Panc1 (cell line): ENCODE measurements at regions not wholly inside any gene's neighbourhood (a gene's known extent, or its start where the extent isn't known, plus 50 kb on each side); places are given as distances from the start of the nearest gene placed in this dataset.

Source experiments
- ATAC-seq: fragments of 200-7000 bp; cut with Tn5 transposase; 2 replicates; pipeline ENCODE4 v1.9.1; 2020; ENCODE audit warnings: mild to moderate bottlenecking, moderate library complexity
- BruUV-seq: library from RNA; stranded (reverse); fragments of 400-500 nt; replicated peaks from 2 replicates; lab custom pipeline; 2021; lab: Mats Ljungman, UMichigan
- CTCF ChIA-PET: fragments of 300-600 bp; sonication (Branson Sonifier 250); formaldehyde crosslinking; loops from one replicate; lab custom pipeline; 2022; ENCODE audit warnings: antibody characterized with exemption; lab: Charles Lee
- POLR2A ChIA-PET: fragments of 300-600 bp; sonication (Branson Sonifier 250); formaldehyde crosslinking; loops from one replicate; lab custom pipeline; 2022; ENCODE audit warnings: antibody characterized with exemption; lab: Charles Lee
- DNase-seq: peaks from one replicate; pipeline ENCODE4 v3.0.0-alpha.2; 2010; ENCODE audit warnings: low read depth, low spot score
- H3K27ac ChIP-seq: 2 replicates; pipeline ENCODE4 v1.5.1; 2011; ENCODE audit warnings: mild to moderate bottlenecking, low read length, inconsistent platforms
- H3K27me3 ChIP-seq: fragments of 200-500 bp; sonication (Bioruptor generic); 2 replicates; pipeline ENCODE4 v1.6.0; 2014; ENCODE audit warnings: low read length, inconsistent platforms; ENCODE audit not compliant: control insufficient read depth, insufficient read depth
- H3K36me3 ChIP-seq: fragments of 200-500 bp; sonication (Bioruptor generic); 2 replicates; pipeline ENCODE4 v1.5.1; 2014; ENCODE audit warnings: inconsistent platforms, mild to moderate bottlenecking, low read length, moderate library complexity; ENCODE audit not compliant: control insufficient read depth, insufficient read depth
- H3K4me1 ChIP-seq: 2 replicates; pipeline ENCODE4 v1.5.1; 2011; ENCODE audit warnings: inconsistent platforms, mild to moderate bottlenecking, low read length, moderate library complexity; ENCODE audit not compliant: control insufficient read depth, insufficient read depth
- H3K4me3 ChIP-seq, 2 experiments: 2 replicates each; pipeline ENCODE4 v1.5.1; 2011 to 2012; ENCODE audit warnings: low read depth in 2 of 2, low read length in 2 of 2, mild to moderate bottlenecking in 2 of 2, inconsistent platforms in 1 of 2, moderate library complexity in 1 of 2
- H3K9me3 ChIP-seq: fragments of 200-500 bp; sonication (Bioruptor generic); 2 replicates; pipeline ENCODE4 v1.5.1; 2014; ENCODE audit warnings: low read depth, mild to moderate bottlenecking, inconsistent platforms, low read length, moderate library complexity; ENCODE audit not compliant: control insufficient read depth, insufficient read depth
- POLR2AphosphoS5 ChIP-seq: IDR thresholded peaks from 2 replicates; pipeline ENCODE4 v1.6.1; 2012; ENCODE audit warnings: mild to moderate bottlenecking, low read depth, low read length, moderate library complexity
- SIN3A ChIP-seq: IDR thresholded peaks from 2 replicates; pipeline ENCODE4 v1.6.1; 2012; ENCODE audit warnings: low read depth, mild to moderate bottlenecking, low read length, moderate library complexity, borderline replicate concordance; ENCODE audit not compliant: insufficient read depth
- TCF7L2 ChIP-seq: IDR thresholded peaks from 2 replicates; pipeline ENCODE4 v1.6.1; 2011; ENCODE audit warnings: mild to moderate bottlenecking, low read depth, low read length, inconsistent platforms
- in situ Hi-C: cut with HindIII; loops from 2 replicates; pipeline ENCODE4 v1.10.0; 2016; ENCODE audit warnings: low sequenced_read_pairs, low pct_unique_long_range_greater_than_20kb
- intact Hi-C: fragments of 100-400 bp; cut with micrococcal nuclease; formaldehyde crosslinking; loops from one replicate; pipeline ENCODE4 v1.10.0; 2022; ENCODE audit not compliant: unreplicated experiment
- TF ChIP-seq, protein P1 (sequence below): fragments of 450-650 bp; IDR thresholded peaks from 2 replicates; pipeline ENCODE4 v1.5.1; 2017; ENCODE audit warnings: mild to moderate bottlenecking
- TF ChIP-seq, protein P2 (sequence below), 2 experiments: IDR thresholded peaks; 2 replicates each; pipeline ENCODE4 v1.6.1; 2011 to 2012; ENCODE audit warnings: low read depth in 2 of 2, control low read depth in 1 of 2, low read length in 1 of 2, mild to moderate bottlenecking in 1 of 2, moderate library complexity in 1 of 2; ENCODE audit not compliant: insufficient read depth in 1 of 2

DNA sequence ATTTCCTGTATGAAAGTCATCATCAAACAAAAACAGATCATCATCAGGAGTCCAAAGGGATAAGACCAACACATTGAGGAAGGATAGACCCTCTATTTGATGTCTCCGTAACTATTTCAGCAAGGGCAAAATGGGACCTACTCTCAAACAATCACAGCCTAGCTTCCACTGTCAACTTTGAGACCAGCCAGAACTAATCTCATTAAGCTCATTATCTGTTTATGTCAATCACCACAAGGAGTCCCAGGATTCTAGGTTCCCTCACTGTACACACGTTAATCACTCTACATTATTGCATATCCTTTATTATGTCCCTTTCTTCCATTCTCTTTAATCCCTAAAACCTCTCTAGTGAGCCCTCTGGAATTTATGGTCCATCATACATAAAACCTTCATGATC is 370.3 kb upstream of the LINC00305 start:
- Histone ChIP-seq H3K27me3 (no peaks in the 10 kb centered on the region), H3K4me1 (no peaks in the 10 kb centered on the region), H3K27ac (no peak overlapping the region), H3K4me3 (no peak overlapping the region), H3K36me3 (no peaks in the 10 kb centered on the region), H3K9me3 (no peaks in the 10 kb centered on the region)
- BruUV-seq = no TSS peak
- TF ChIP-seq, protein P1, sequence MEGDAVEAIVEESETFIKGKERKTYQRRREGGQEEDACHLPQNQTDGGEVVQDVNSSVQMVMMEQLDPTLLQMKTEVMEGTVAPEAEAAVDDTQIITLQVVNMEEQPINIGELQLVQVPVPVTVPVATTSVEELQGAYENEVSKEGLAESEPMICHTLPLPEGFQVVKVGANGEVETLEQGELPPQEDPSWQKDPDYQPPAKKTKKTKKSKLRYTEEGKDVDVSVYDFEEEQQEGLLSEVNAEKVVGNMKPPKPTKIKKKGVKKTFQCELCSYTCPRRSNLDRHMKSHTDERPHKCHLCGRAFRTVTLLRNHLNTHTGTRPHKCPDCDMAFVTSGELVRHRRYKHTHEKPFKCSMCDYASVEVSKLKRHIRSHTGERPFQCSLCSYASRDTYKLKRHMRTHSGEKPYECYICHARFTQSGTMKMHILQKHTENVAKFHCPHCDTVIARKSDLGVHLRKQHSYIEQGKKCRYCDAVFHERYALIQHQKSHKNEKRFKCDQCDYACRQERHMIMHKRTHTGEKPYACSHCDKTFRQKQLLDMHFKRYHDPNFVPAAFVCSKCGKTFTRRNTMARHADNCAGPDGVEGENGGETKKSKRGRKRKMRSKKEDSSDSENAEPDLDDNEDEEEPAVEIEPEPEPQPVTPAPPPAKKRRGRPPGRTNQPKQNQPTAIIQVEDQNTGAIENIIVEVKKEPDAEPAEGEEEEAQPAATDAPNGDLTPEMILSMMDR = no peak
- TF ChIP-seq POLR2AphosphoS5 (no peak), TCF7L2 (no peak), SIN3A (no peak)
- TF ChIP-seq, protein P2, sequence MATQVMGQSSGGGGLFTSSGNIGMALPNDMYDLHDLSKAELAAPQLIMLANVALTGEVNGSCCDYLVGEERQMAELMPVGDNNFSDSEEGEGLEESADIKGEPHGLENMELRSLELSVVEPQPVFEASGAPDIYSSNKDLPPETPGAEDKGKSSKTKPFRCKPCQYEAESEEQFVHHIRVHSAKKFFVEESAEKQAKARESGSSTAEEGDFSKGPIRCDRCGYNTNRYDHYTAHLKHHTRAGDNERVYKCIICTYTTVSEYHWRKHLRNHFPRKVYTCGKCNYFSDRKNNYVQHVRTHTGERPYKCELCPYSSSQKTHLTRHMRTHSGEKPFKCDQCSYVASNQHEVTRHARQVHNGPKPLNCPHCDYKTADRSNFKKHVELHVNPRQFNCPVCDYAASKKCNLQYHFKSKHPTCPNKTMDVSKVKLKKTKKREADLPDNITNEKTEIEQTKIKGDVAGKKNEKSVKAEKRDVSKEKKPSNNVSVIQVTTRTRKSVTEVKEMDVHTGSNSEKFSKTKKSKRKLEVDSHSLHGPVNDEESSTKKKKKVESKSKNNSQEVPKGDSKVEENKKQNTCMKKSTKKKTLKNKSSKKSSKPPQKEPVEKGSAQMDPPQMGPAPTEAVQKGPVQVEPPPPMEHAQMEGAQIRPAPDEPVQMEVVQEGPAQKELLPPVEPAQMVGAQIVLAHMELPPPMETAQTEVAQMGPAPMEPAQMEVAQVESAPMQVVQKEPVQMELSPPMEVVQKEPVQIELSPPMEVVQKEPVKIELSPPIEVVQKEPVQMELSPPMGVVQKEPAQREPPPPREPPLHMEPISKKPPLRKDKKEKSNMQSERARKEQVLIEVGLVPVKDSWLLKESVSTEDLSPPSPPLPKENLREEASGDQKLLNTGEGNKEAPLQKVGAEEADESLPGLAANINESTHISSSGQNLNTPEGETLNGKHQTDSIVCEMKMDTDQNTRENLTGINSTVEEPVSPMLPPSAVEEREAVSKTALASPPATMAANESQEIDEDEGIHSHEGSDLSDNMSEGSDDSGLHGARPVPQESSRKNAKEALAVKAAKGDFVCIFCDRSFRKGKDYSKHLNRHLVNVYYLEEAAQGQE (IDR thresholded peaks at IDR 0.05; ENCODE audit: insufficient read depth in 1 of 2, low read depth in 2 of 2, low read length in 1 of 2) = no peak
- intact Hi-C loops = no loop called here
- POLR2A ChIA-PET = no interaction called here
- in situ Hi-C loops = no loop called here
- no peak for ATAC-seq
- DNase-seq = no peak
- CTCF ChIA-PET = no interaction called here

DNA sequence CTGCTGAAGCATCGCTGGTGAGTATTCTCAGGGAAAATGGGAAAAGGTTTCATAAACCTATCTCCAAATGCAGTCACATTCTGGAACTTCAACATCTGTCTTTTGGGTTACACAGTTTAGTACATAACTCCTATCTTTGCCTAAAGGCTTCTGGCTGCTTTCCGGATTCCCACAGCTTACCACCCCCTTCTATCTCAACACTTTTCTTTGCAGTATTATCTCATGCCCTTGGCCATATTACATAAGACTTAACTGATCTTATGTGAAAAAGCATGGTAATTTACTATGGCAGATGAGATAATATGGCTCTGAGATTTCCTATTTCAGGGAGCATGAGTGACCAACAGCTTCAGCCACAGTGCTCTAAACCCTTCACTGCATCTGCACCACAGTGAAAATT is 369.3 kb upstream of the LINC00305 start:
- Histone ChIP-seq H3K36me3 (no peaks in the 10 kb centered on the region), H3K9me3 (no peaks in the 10 kb centered on the region), H3K27ac (no peak overlapping the region), H3K4me3 (no peak overlapping the region), H3K4me1 (no peaks in the 10 kb centered on the region), H3K27me3 (no peaks in the 10 kb centered on the region)
- ChIA-PET CTCF (no interaction called here), POLR2A (no interaction called here)
- BruUV-seq = no TSS peak
- TF ChIP-seq POLR2AphosphoS5 = no peak
- TF ChIP-seq, protein P2 (IDR thresholded peaks at IDR 0.05; ENCODE audit: insufficient read depth in 1 of 2, low read depth in 2 of 2, low read length in 1 of 2) = no peak
- TF ChIP-seq, protein P1 = no peak
- no peak for TF ChIP-seq TCF7L2
- no peak for TF ChIP-seq SIN3A
- no peak for DNase-seq
- intact Hi-C loops = no loop called here
- no peak for ATAC-seq
- in situ Hi-C loops = no loop called here
